Endothelial cell of umbilical vein (primary cell): ENCODE measurements at regions not wholly inside any gene's neighbourhood (a gene's known extent, or its start where the extent isn't known, plus 50 kb on each side); places are given as distances from the start of the nearest gene placed in this dataset.

ENCODE experiments used
- EZH2 ChIP-seq: IDR thresholded peaks from 2 replicates; pipeline ENCODE4 v1.6.1; 2012; ENCODE audit warnings: borderline replicate concordance, low read depth, mild to moderate bottlenecking, moderate library complexity, low read length, inconsistent platforms; ENCODE audit not compliant: severe bottlenecking
- FOS ChIP-seq: IDR thresholded peaks from 2 replicates; pipeline ENCODE4 v1.6.1; 2011; ENCODE audit warnings: mild to moderate bottlenecking, low read length, moderate library complexity, borderline replicate concordance; ENCODE audit not compliant: insufficient read depth
- GATA2 ChIP-seq: IDR thresholded peaks from 2 replicates; pipeline ENCODE4 v1.7.0; 2011; ENCODE audit warnings: low read depth, mild to moderate bottlenecking, moderate library complexity, mixed read lengths, low read length; ENCODE audit not compliant: insufficient read length, insufficient read depth
- JUN ChIP-seq: IDR thresholded peaks from 2 replicates; pipeline ENCODE4 v1.6.1; 2011; ENCODE audit warnings: borderline replicate concordance, low read depth; ENCODE audit not compliant: insufficient read length, insufficient read depth
- MYC ChIP-seq: IDR thresholded peaks from one replicate; pipeline ENCODE4 v1.6.1; 2011; ENCODE audit warnings: mild to moderate bottlenecking, low read depth, low read length
- POLR2A ChIP-seq: IDR thresholded peaks from 2 replicates; pipeline ENCODE4 v1.6.1; 2012; ENCODE audit warnings: low read depth, mild to moderate bottlenecking, control low read depth, low read length
- POLR2AphosphoS5 ChIP-seq: IDR thresholded peaks from 2 replicates; pipeline ENCODE4 v1.6.1; 2012; ENCODE audit warnings: low read depth, mild to moderate bottlenecking, control low read depth, low read length, moderate library complexity; ENCODE audit not compliant: insufficient read depth
- TF ChIP-seq, protein P1 (sequence below), 2 donors: IDR thresholded peaks; 1 replicate in 1 of 2; 2 replicates in 1 of 2; pipeline ENCODE4 v1.5.1; 2011; ENCODE audit warnings: low read length in 2 of 2, mild to moderate bottlenecking in 2 of 2, moderate library complexity in 2 of 2, control low read depth in 1 of 2, inconsistent platforms in 1 of 2, low read depth in 1 of 2; ENCODE audit not compliant: insufficient read depth in 1 of 2; ENCODE audit errors: extremely low read depth in 1 of 2
- TF ChIP-seq, protein P2 (sequence below): IDR thresholded peaks from 2 replicates; pipeline ENCODE4 v1.6.1; 2011; ENCODE audit not compliant: insufficient read depth, insufficient read length

- TF ChIP-seq, protein P1, sequence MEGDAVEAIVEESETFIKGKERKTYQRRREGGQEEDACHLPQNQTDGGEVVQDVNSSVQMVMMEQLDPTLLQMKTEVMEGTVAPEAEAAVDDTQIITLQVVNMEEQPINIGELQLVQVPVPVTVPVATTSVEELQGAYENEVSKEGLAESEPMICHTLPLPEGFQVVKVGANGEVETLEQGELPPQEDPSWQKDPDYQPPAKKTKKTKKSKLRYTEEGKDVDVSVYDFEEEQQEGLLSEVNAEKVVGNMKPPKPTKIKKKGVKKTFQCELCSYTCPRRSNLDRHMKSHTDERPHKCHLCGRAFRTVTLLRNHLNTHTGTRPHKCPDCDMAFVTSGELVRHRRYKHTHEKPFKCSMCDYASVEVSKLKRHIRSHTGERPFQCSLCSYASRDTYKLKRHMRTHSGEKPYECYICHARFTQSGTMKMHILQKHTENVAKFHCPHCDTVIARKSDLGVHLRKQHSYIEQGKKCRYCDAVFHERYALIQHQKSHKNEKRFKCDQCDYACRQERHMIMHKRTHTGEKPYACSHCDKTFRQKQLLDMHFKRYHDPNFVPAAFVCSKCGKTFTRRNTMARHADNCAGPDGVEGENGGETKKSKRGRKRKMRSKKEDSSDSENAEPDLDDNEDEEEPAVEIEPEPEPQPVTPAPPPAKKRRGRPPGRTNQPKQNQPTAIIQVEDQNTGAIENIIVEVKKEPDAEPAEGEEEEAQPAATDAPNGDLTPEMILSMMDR (IDR thresholded peaks at IDR 0.05; ENCODE audit: extremely low read depth in 1 of 2, insufficient read depth in 1 of 2, low read depth in 1 of 2, low read length in 2 of 2) = no peak
- TF ChIP-seq EZH2 (no peak), POLR2A (no peak), GATA2 (no peak), POLR2AphosphoS5 (no peak), MYC (no peak), JUN (no peak), FOS (no peak)
- TF ChIP-seq, protein P2, sequence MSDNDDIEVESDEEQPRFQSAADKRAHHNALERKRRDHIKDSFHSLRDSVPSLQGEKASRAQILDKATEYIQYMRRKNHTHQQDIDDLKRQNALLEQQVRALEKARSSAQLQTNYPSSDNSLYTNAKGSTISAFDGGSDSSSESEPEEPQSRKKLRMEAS = no peak
These were observed 90.5 kb upstream of the SNX9 start for GRCh38 chr6:157732416-157733161.
